Skeletal muscle satellite cell (primary cell): ENCODE measurements at regions not wholly inside any gene's neighbourhood (a gene's known extent, or its start where the extent isn't known, plus 50 kb on each side); places are given as distances from the start of the nearest gene placed in this dataset.
"Not testable (repeated sequence)": the region's sequence is repeated elsewhere in the genome, so short reads cannot be mapped to it uniquely, and the experiment has no call there.

ENCODE experiments used
- H3K27me3 ChIP-seq: 2 replicates; pipeline ENCODE4 v1.7.0; 2013; ENCODE audit warnings: low read length; ENCODE audit not compliant: control insufficient read depth, insufficient read depth
- H3K36me3 ChIP-seq: 2 replicates; pipeline ENCODE4 v1.7.0; 2013; ENCODE audit warnings: mild to moderate bottlenecking, control low read depth, low read length; ENCODE audit not compliant: insufficient read depth
- H3K4me1 ChIP-seq: 2 replicates; pipeline ENCODE4 v1.7.0; 2013; ENCODE audit warnings: low read length; ENCODE audit not compliant: control insufficient read depth, insufficient read depth
- H3K4me2 ChIP-seq: 2 replicates; pipeline ENCODE4 v1.7.0; 2013; ENCODE audit warnings: mild to moderate bottlenecking, low read length
- H3K4me3 ChIP-seq: 2 replicates; pipeline ENCODE4 v1.7.0; 2013; ENCODE audit warnings: low read length
- H3K9ac ChIP-seq: 2 replicates; pipeline ENCODE4 v1.7.0; 2013; ENCODE audit warnings: mild to moderate bottlenecking, low read depth, low read length, moderate library complexity
- H3K9me3 ChIP-seq: replicated peaks from 2 replicates; pipeline ENCODE4 v1.7.0; 2013; ENCODE audit warnings: mild to moderate bottlenecking, control low read depth, low read length

GRCh38 chr10:53479365-53479764 lies 706.8 kb upstream of the MBL2 start:
- no peak overlapping the region for H3K4me3 ChIP-seq
- H3K4me1 ChIP-seq = no peaks in the 10 kb centered on the region
- peaks cover 6% of the 10 kb centered on the region for H3K9me3 ChIP-seq
- H3K4me2 ChIP-seq = no peak overlapping the region
- no peak overlapping the region for H3K9ac ChIP-seq
- no peaks in the 10 kb centered on the region for H3K36me3 ChIP-seq
- no peaks in the 10 kb centered on the region for H3K27me3 ChIP-seq

- Histone ChIP-seq H3K4me1 (no peaks in the 10 kb centered on the region), H3K27me3 (no peaks in the 10 kb centered on the region), H3K9ac (no peak overlapping the region), H3K36me3 (no peaks in the 10 kb centered on the region), H3K4me3 (no peak overlapping the region), H3K4me2 (no peak overlapping the region), H3K9me3 (peaks cover 6% of the 10 kb centered on the region)
Measured at GRCh38 chr10:53477313-53477675, 704.7 kb upstream of the MBL2 start.

- no peaks in the 10 kb centered on the region for H3K36me3 ChIP-seq
- H3K4me2 ChIP-seq = no peak overlapping the region
- H3K9me3 ChIP-seq = peaks cover 6% of the 10 kb centered on the region
- no peaks in the 10 kb centered on the region for H3K4me1 ChIP-seq
- H3K9ac ChIP-seq = no peak overlapping the region
- H3K4me3 ChIP-seq = no peak overlapping the region
- no peaks in the 10 kb centered on the region for H3K27me3 ChIP-seq
Measured at GRCh38 chr10:53476650-53477312, 704.2 kb upstream of the MBL2 start.

GRCh38 chr10:53469383-53469782 lies 696.8 kb upstream of the MBL2 start:
- Histone ChIP-seq H3K4me1 (no peaks in the 10 kb centered on the region), H3K4me3 (no peak overlapping the region), H3K4me2 (no peak overlapping the region), H3K9ac (no peak overlapping the region), H3K27me3 (no peaks in the 10 kb centered on the region), H3K36me3 (no peaks in the 10 kb centered on the region), H3K9me3 (peaks cover 12% of the 10 kb centered on the region)

GRCh38 chr10:53463539-53463938 lies 691.0 kb upstream of the MBL2 start:
- Histone ChIP-seq H3K27me3 (no peaks in the 10 kb centered on the region), H3K9ac (no peak overlapping the region), H3K4me2 (no peak overlapping the region), H3K36me3 (no peaks in the 10 kb centered on the region), H3K4me3 (no peak overlapping the region), H3K4me1 (no peaks in the 10 kb centered on the region), H3K9me3 (peaks cover 15% of the 10 kb centered on the region)

GRCh38 chr10:53458007-53458406 lies 685.4 kb upstream of the MBL2 start:
- H3K4me2 ChIP-seq = no peak overlapping the region
- H3K27me3 ChIP-seq = no peaks in the 10 kb centered on the region
- no peak overlapping the region for H3K9ac ChIP-seq
- H3K4me3 ChIP-seq = no peak overlapping the region
- H3K9me3 ChIP-seq = peaks cover 3% of the 10 kb centered on the region
- no peaks in the 10 kb centered on the region for H3K4me1 ChIP-seq
- no peaks in the 10 kb centered on the region for H3K36me3 ChIP-seq

- Histone ChIP-seq H3K36me3 (no peaks in the 10 kb centered on the region), H3K4me2 (no peak overlapping the region), H3K9ac (no peak overlapping the region), H3K27me3 (no peaks in the 10 kb centered on the region), H3K4me3 (no peak overlapping the region), H3K9me3 (no peaks in the 10 kb centered on the region), H3K4me1 (no peaks in the 10 kb centered on the region)
Measured at GRCh38 chr10:53453196-53453595, 680.6 kb upstream of the MBL2 start.

- Histone ChIP-seq H3K9ac (no peak overlapping the region), H3K36me3 (no peaks in the 10 kb centered on the region), H3K27me3 (no peaks in the 10 kb centered on the region), H3K4me2 (no peak overlapping the region), H3K4me1 (no peaks in the 10 kb centered on the region), H3K9me3 (peaks cover 3% of the 10 kb centered on the region), H3K4me3 (no peak overlapping the region)
Measured at GRCh38 chr10:53447576-53447975, 675.0 kb upstream of the MBL2 start.

GRCh38 chr10:53441843-53442242 lies 669.3 kb upstream of the MBL2 start:
- H3K9me3 ChIP-seq = peaks cover 4% of the 10 kb centered on the region
- H3K4me3 ChIP-seq = no peak overlapping the region
- no peaks in the 10 kb centered on the region for H3K4me1 ChIP-seq
- H3K4me2 ChIP-seq = no peak overlapping the region
- no peak overlapping the region for H3K9ac ChIP-seq
- H3K36me3 ChIP-seq = no peaks in the 10 kb centered on the region
- no peaks in the 10 kb centered on the region for H3K27me3 ChIP-seq

- H3K27me3 ChIP-seq = no peaks in the 10 kb centered on the region
- no peak overlapping the region for H3K4me3 ChIP-seq
- no peaks in the 10 kb centered on the region for H3K4me1 ChIP-seq
- H3K4me2 ChIP-seq = no peak overlapping the region
- no peaks in the 10 kb centered on the region for H3K36me3 ChIP-seq
- no peak overlapping the region for H3K9ac ChIP-seq
- H3K9me3 ChIP-seq = peaks cover 4% of the 10 kb centered on the region
Measured at GRCh38 chr10:53440601-53441000, 668.0 kb upstream of the MBL2 start.

GRCh38 chr10:53439075-53439474 lies 666.5 kb upstream of the MBL2 start:
- not testable (repeated sequence) for H3K9me3 ChIP-seq, H3K4me2 ChIP-seq, H3K4me3 ChIP-seq, H3K4me1 ChIP-seq, H3K36me3 ChIP-seq, H3K9ac ChIP-seq, H3K27me3 ChIP-seq

GRCh38 chr10:53434413-53434812 lies 661.8 kb upstream of the MBL2 start:
- H3K4me2 ChIP-seq = no peak overlapping the region

More at GRCh38 chr10:53434413-53434812, 661.8 kb upstream of the MBL2 start:
- no peak overlapping the region for H3K9ac ChIP-seq
- no peak overlapping the region for H3K4me3 ChIP-seq
- no peaks in the 10 kb centered on the region for H3K9me3 ChIP-seq
- H3K36me3 ChIP-seq = no peaks in the 10 kb centered on the region
- no peaks in the 10 kb centered on the region for H3K27me3 ChIP-seq
- no peaks in the 10 kb centered on the region for H3K4me1 ChIP-seq
